ENCODE measurements at regions not wholly inside any gene's neighbourhood (a gene's known extent, or its start where the extent isn't known, plus 50 kb on each side); places are given as distances from the start of the nearest gene placed in this dataset.
"Not testable (repeated sequence)": the region's sequence is repeated elsewhere in the genome, so short reads cannot be mapped to it uniquely, and the experiment has no call there.

DNA sequence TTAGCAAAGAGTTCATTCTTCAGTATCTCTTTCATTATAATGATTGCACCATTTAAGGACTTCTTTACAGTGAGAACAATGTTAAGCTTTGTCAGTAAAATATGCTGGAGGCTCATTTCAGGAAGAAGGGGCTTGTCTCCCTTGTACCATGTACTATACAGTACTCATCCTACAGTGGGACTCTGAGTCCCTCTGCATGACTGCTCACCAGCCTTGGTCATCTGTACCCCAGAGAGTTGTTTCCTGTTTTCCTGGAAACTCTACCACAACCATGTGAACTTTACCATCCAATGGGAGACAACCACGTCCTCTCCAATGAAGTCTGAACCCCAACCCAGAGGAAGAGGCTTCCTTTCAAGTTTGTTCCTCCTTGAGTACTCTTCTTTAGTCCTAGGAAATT is 1171.1 kb upstream of the CRIM1 start:
- H3K36me3 Mint-ChIP-seq (ENCODE audit: low read depth) = no peaks in the 10 kb centered on the region
- no peaks in the 10 kb centered on the region for H3K4me1 Mint-ChIP-seq
- H3K27ac Mint-ChIP-seq = no peak overlapping the region
- H3K9me3 Mint-ChIP-seq = peaks cover 3% of the 10 kb centered on the region
- no peaks in the 10 kb centered on the region for H3K27me3 Mint-ChIP-seq (ENCODE audit: low read depth)
- H3K4me3 Mint-ChIP-seq = no peak overlapping the region
- TF ChIP-seq CTCF (IDR thresholded peaks at IDR 0.05; ENCODE audit: unreplicated experiment in 3 of 3) = no peak

- not testable (repeated sequence) for H3K4me1 Mint-ChIP-seq; H3K9me3 Mint-ChIP-seq; H3K27ac Mint-ChIP-seq; H3K27me3 Mint-ChIP-seq (ENCODE audit: low read depth); H3K36me3 Mint-ChIP-seq (ENCODE audit: low read depth); H3K4me3 Mint-ChIP-seq
Observed at GRCh38 chr2:35176726-35177125, 1178.9 kb upstream of the CRIM1 start.

- H3K27me3 Mint-ChIP-seq (ENCODE audit: low read depth) = no peaks in the 10 kb centered on the region
- H3K4me1 Mint-ChIP-seq = no peaks in the 10 kb centered on the region
- no peak overlapping the region for H3K4me3 Mint-ChIP-seq
- no peaks in the 10 kb centered on the region for H3K36me3 Mint-ChIP-seq (ENCODE audit: low read depth)
- no peak overlapping the region for H3K27ac Mint-ChIP-seq
- H3K9me3 Mint-ChIP-seq = no peaks in the 10 kb centered on the region
- TF ChIP-seq CTCF (IDR thresholded peaks at IDR 0.05; ENCODE audit: unreplicated experiment in 3 of 3) = no peak
Observed at GRCh38 chr2:35174845-35175244, 1180.7 kb upstream of the CRIM1 start.

GRCh38 chr2:35172687-35173086 is 1182.9 kb upstream of the CRIM1 start:
- Mint-ChIP-seq H3K4me3 (no peak overlapping the region), H3K36me3 (ENCODE audit: low read depth) (no peaks in the 10 kb centered on the region), H3K27me3 (ENCODE audit: low read depth) (no peaks in the 10 kb centered on the region)

DNA sequence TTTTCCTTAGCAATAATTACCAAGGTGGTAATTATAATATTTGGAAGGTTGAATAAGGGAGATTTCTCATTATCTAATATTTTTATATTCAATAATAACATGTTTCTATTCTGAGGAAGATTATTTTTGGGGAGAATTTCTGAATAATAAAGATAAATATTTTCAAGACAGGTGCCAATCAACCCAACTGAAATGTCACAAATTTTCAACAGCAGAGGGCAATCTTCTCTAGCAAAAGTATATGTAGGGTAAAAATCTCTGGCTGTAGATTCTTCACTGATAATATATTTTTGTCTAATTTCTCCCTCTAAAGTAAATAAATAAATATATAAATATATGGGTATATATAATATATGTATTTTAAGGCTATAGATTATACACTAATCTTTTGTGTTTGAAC is 1187.2 kb upstream of the CRIM1 start:
- H3K4me1 Mint-ChIP-seq = no peaks in the 10 kb centered on the region
- no peaks in the 10 kb centered on the region for H3K27me3 Mint-ChIP-seq (ENCODE audit: low read depth)
- TF ChIP-seq CTCF (IDR thresholded peaks at IDR 0.05; ENCODE audit: unreplicated experiment in 3 of 3) = peak in 1 of 3 experiments; percentile 21
- H3K36me3 Mint-ChIP-seq (ENCODE audit: low read depth) = no peaks in the 10 kb centered on the region
- no peaks in the 10 kb centered on the region for H3K9me3 Mint-ChIP-seq
- H3K4me3 Mint-ChIP-seq = no peak overlapping the region
- H3K27ac Mint-ChIP-seq = no peak overlapping the region

More at GRCh38 chr2:35172687-35173086, 1182.9 kb upstream of the CRIM1 start:
- Mint-ChIP-seq H3K9me3 (no peaks in the 10 kb centered on the region), H3K4me1 (no peaks in the 10 kb centered on the region), H3K27ac (no peak overlapping the region)
- TF ChIP-seq CTCF (IDR thresholded peaks at IDR 0.05; ENCODE audit: unreplicated experiment in 3 of 3) = no peak

GRCh38 chr2:35163948-35164347 is 1191.6 kb upstream of the CRIM1 start:
- Mint-ChIP-seq H3K27ac (no peak overlapping the region), H3K27me3 (ENCODE audit: low read depth) (no peaks in the 10 kb centered on the region), H3K4me3 (no peak overlapping the region), H3K9me3 (no peaks in the 10 kb centered on the region), H3K36me3 (ENCODE audit: low read depth) (no peaks in the 10 kb centered on the region), H3K4me1 (no peaks in the 10 kb centered on the region)
- TF ChIP-seq CTCF (IDR thresholded peaks at IDR 0.05; ENCODE audit: unreplicated experiment in 3 of 3) = no peak

All from nephron (organoid).